T47D (cell line): ENCODE measurements at regions not wholly inside any gene's neighbourhood (a gene's known extent, or its start where the extent isn't known, plus 50 kb on each side); places are given as distances from the start of the nearest gene placed in this dataset.

ENCODE experiments used
- DNase-seq, 2 experiments: peaks; one replicate each; pipeline versions ENCODE4 v3.0.0 to v3.0.0-alpha.2; 2011 to 2012; ENCODE audit warnings: low read depth in 1 of 2, low spot score in 1 of 2
- JUND ChIP-seq: IDR thresholded peaks from 2 replicates; pipeline ENCODE4 v1.6.1; 2012; ENCODE audit warnings: low read depth
- in situ Hi-C: cut with HindIII; loops from 2 replicates; pipeline ENCODE4 v1.10.0; 2016; ENCODE audit warnings: low sequenced_read_pairs, low pct_unique_long_range_greater_than_20kb

- no peak for TF ChIP-seq JUND
- peak; percentile 38 to 84 for DNase-seq
- in situ Hi-C loops = no loop called here
Measured at GRCh38 chr12:71216725-71217579, 59.2 kb upstream of the TSPAN8 start.

DNA sequence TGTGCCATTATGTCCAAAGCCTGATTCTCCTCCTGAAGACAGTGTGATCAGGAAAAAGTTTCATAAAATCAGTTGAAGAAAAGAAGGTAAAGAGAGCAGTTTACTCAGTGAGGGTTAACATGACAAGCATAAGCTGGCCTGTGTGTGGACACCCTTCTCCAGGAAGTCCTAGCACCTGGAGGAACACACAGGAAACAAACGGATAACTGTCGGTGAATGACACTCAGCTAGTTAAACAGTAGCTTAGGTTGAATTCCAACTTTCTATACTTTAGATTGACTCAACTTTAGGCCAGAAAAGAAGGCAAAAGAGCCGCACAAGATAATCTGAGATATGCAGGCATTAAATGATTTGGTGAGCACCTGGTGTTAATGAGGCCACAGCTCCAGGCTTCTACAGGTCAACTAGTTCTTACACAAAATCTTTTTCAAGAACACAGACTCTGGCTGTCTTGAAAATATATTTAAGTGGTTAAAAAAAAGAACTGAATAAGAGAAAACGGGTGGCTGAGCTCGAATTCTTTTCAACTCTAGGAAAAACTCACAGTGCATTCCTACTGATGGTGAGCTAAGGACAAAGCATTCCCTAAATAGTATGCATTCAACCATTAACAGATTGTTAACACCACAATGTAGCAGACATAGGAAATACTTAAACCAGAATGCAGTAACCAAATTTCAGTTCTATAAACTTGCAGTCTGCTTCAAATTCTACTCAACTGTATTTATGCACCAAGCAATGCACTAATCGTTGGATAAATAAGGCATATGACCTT, 56.9 kb upstream of the TSPAN8 start:
- in situ Hi-C loops = no loop called here
- TF ChIP-seq JUND = no peak
- DNase-seq = no peak

DNA sequence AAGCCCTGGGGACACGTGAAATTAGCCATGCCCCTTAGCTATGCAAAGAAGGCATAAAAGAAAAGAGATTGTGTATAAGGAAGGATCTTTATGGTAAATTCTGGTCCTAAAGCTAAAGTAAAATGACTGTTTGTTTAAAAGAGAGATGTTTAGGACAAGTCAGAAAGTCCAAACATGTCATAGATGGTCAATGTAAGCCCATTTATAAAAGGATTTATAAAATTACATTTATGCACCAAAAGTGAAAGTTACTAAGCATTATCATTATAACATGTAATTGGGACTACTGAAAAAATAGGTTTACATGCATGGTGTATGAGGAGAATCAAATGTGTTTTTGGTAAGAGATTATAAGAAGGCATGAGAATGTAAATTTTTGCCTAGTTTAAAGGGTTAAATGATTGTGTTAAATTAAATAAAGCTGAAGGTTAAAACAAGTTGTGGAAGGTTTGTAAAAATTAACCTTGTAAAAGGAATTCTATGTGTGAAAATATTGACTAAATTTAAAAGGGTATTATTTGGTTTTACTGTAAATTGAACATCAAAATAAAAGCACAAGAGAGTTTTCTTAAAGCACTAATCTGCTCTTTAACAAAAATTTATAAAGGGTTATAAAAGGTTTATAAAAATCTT, 50.4 kb upstream of the TSPAN8 start:
- DNase-seq = peak in 1 of 2 experiments; percentile 20
- no peak for TF ChIP-seq JUND
- in situ Hi-C loops = no loop called here
